ENCODE measurements at regions not wholly inside any gene's neighbourhood (a gene's known extent, or its start where the extent isn't known, plus 50 kb on each side); places are given as distances from the start of the nearest gene placed in this dataset.
"Not testable (repeated sequence)": the region's sequence is repeated elsewhere in the genome, so short reads cannot be mapped to it uniquely, and the experiment has no call there.

DNA sequence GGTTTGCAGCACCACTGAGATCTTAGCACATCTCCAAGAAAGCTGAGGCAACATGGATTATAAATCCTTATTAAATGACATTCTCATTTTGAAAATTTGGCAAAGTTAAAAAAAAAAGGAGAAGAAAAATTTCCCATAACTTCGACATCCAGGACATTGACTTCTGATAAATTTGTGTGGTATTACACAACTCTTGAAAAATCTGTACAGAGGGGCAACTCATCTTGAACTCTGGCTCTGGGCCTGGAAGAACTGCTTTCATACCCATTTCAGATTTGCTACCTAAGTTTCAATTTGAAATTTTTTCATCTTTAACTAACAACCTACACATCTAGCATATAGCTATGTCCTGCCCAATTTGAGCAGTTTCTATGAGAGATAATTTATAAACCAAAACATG, 118.0 kb upstream of the UGP2 start:
- Histone ChIP-seq H3K36me3 (no peaks in the 10 kb centered on the region), H3K27ac (peak overlapping the region; percentile 15 to 61 (median 61)), H3K27me3 (no peaks in the 10 kb centered on the region), H3K4me1 (peaks cover 0 to 46% (median 21%) of the 10 kb centered on the region in 4 donors), H3K9me3 (no peaks in the 10 kb centered on the region), H3K4me3 (no peak overlapping the region)
- ATAC-seq (peak; percentile 70 to 88 (median 72)), DNase-seq (no peak)
- no peak for TF ChIP-seq POLR2A (IDR thresholded peaks at IDR 0.05)
- TF ChIP-seq, protein P1, sequence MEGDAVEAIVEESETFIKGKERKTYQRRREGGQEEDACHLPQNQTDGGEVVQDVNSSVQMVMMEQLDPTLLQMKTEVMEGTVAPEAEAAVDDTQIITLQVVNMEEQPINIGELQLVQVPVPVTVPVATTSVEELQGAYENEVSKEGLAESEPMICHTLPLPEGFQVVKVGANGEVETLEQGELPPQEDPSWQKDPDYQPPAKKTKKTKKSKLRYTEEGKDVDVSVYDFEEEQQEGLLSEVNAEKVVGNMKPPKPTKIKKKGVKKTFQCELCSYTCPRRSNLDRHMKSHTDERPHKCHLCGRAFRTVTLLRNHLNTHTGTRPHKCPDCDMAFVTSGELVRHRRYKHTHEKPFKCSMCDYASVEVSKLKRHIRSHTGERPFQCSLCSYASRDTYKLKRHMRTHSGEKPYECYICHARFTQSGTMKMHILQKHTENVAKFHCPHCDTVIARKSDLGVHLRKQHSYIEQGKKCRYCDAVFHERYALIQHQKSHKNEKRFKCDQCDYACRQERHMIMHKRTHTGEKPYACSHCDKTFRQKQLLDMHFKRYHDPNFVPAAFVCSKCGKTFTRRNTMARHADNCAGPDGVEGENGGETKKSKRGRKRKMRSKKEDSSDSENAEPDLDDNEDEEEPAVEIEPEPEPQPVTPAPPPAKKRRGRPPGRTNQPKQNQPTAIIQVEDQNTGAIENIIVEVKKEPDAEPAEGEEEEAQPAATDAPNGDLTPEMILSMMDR (IDR thresholded peaks at IDR 0.05), result no peak
- 7% methylated on average over 1 of the region's 1 CpG for WGBS (ENCODE audit: insufficient coverage, low coverage, low lambda C conversion rate, missing lambda C conversion rate)
- intact Hi-C loops (cut with DNase I), result no loop called here

DNA sequence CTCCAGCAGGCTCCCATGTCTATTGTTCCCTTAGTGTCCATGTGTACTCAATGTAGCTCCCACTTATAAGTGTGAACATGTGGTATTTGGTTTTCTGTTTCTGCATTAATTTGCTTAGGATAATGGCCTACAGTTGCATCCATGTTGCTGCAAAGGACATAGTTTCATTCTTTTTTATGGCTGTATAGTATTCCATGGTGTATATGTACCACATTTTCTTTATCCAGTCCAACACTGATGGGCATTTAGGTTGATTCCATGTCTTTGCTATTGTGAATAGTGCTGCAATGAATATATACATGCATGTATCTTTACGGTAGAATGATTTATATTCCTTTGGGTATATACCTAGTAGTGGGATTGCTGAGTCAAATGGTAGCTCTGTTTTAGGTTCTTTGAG, 116.5 kb upstream of the UGP2 start:
- H3K27me3 ChIP-seq; intact Hi-C loops (cut with DNase I); H3K36me3 ChIP-seq; H3K4me3 ChIP-seq; ATAC-seq; H3K9me3 ChIP-seq; DNase-seq: not testable (repeated sequence)
- H3K27ac ChIP-seq, result peak overlapping the region in 2 of 3 donors; percentile 61
- WGBS (ENCODE audit: insufficient coverage, low coverage, low lambda C conversion rate, missing lambda C conversion rate), result 100% methylated on average over 1 of the region's 1 CpG
- peaks cover 0 to 48% (median 21%) of the 10 kb centered on the region in 4 donors for H3K4me1 ChIP-seq

DNA sequence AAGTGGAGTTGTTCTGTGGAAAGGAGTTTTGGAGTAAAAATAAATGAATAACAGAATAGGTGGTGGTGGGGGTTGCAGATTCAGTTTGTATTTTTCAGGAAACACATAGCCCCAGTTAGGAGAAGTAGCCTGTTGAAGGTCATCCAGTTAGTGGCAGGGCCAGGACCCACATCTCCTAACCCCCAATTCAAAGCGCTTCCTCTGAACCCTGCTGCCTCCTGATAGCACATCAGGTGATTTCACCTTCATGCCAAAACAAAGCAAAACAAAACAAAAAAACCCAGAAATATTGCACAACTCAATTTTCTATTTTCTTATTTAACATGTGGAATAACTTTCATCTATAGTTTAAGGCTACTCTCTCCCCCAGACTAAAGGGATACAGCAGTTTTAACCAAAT, 112.3 kb upstream of the UGP2 start:
- 8% methylated on average over 1 of the region's 1 CpG for WGBS (ENCODE audit: insufficient coverage, low coverage, low lambda C conversion rate, missing lambda C conversion rate)
- peak overlapping the region; percentile 13 to 89 (median 81) for H3K27ac ChIP-seq
- no peaks in the 10 kb centered on the region for H3K27me3 ChIP-seq
- TF ChIP-seq, protein P1 (IDR thresholded peaks at IDR 0.05), result no peak
- no peak for TF ChIP-seq POLR2A (IDR thresholded peaks at IDR 0.05)
- ATAC-seq, result peak; percentile 82 to 92 (median 86)
- peak; percentile 36 to 75 (median 68) for DNase-seq
- H3K4me1 ChIP-seq, result peaks cover 0 to 43% (median 9%) of the 10 kb centered on the region in 4 donors
- no peaks in the 10 kb centered on the region for H3K9me3 ChIP-seq
- H3K36me3 ChIP-seq, result no peaks in the 10 kb centered on the region
- peak overlapping the region in 2 of 3 donors; percentile 52 to 56 for H3K4me3 ChIP-seq
- intact Hi-C loops (cut with DNase I), result no loop called here

DNA sequence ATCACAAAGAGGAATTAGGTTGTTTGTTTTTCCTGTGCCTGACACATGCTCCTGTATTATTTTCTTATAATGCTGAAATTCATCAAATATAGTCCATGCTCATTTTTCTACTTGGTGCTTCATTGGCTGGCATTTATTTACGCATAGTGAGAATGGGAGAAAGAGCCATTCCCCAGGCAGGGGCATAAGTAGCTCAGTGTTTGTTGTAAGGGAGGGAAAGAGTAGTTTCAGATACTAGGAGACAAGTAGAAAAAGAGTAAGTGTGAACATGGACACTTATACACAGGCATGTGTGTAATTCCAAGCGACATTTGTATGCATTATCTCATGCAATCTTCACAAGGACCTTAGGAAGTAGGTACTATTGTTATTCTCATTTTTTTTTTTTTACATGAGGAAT, 111.9 kb upstream of the UGP2 start:
- peaks cover 0 to 41% (median 8%) of the 10 kb centered on the region in 4 donors for H3K4me1 ChIP-seq
- H3K27me3 ChIP-seq, result no peaks in the 10 kb centered on the region
- TF ChIP-seq, protein P1 (IDR thresholded peaks at IDR 0.05), result no peak
- no peak for TF ChIP-seq POLR2A (IDR thresholded peaks at IDR 0.05)
- ATAC-seq (peak; percentile 30 to 53 (median 44)), DNase-seq (no peak)
- 20% methylated on average over 2 of the region's 2 CpGs for WGBS (ENCODE audit: insufficient coverage, low coverage, low lambda C conversion rate, missing lambda C conversion rate)
- no peaks in the 10 kb centered on the region for H3K9me3 ChIP-seq
- peak overlapping the region in 2 of 3 donors; percentile 52 to 56 for H3K4me3 ChIP-seq
- no peaks in the 10 kb centered on the region for H3K36me3 ChIP-seq
- peak overlapping the region; percentile 13 to 89 (median 81) for H3K27ac ChIP-seq
- intact Hi-C loops (cut with DNase I), result no loop called here

DNA sequence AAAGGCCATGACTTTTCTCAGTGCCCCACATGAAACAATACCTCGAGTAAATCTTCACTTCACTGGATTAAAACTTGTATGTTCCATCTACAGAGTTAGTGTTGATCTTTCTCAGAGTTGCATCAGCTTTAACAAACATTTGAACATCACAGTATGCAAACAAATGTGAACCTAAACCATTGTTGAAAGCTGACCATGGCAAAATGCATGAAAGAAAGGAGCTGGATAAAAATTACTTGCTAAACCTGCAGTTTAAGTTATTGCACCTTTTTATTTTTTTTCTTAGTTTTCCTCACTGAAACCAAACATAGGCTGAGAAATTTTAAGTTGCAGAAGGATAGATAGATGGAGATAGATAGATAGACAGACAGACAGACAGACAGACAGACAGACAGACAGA, 107.2 kb upstream of the UGP2 start:
- DNase-seq (no peak), ATAC-seq (peak; percentile 54 to 75 (median 68))
- 24% methylated on average over 1 of the region's 1 CpG for WGBS (ENCODE audit: insufficient coverage, low coverage, low lambda C conversion rate, missing lambda C conversion rate)
- no peak for TF ChIP-seq POLR2A (IDR thresholded peaks at IDR 0.05)
- no peak overlapping the region for H3K4me3 ChIP-seq
- H3K27ac ChIP-seq, result peak overlapping the region; percentile 59 to 77 (median 63)
- no peaks in the 10 kb centered on the region for H3K9me3 ChIP-seq
- H3K36me3 ChIP-seq, result no peaks in the 10 kb centered on the region
- no peaks in the 10 kb centered on the region for H3K27me3 ChIP-seq
- intact Hi-C loops (cut with DNase I), result no loop called here
- peaks cover 0 to 58% (median 21%) of the 10 kb centered on the region in 4 donors for H3K4me1 ChIP-seq
